Liver (tissue), 3 donors: ENCODE measurements at regions not wholly inside any gene's neighbourhood (a gene's known extent, or its start where the extent isn't known, plus 50 kb on each side); places are given as distances from the start of the nearest gene placed in this dataset.

Source experiments
- EGR1 ChIP-seq, 2 donors: IDR thresholded peaks; 2 replicates each; pipeline ENCODE4 v1.6.1; 2016 to 2018; ENCODE audit warnings: antibody characterized with exemption in 2 of 2, low read depth in 2 of 2
- FOXA1 ChIP-seq: IDR thresholded peaks from 2 replicates; pipeline ENCODE4 v1.6.1; 2016; ENCODE audit warnings: antibody characterized with exemption
- GABPA ChIP-seq, 2 donors: IDR thresholded peaks in 1 of 2; conservative IDR thresholded peaks in 1 of 2; 2 replicates each; pipeline ENCODE4 v1.6.1; 2016; ENCODE audit warnings: antibody characterized with exemption in 2 of 2, mild to moderate bottlenecking in 1 of 2, moderate library complexity in 1 of 2
- JUND ChIP-seq, 2 donors: IDR thresholded peaks; 2 replicates each; pipeline ENCODE4 v1.6.1; 2016; ENCODE audit warnings: antibody characterized with exemption in 2 of 2
- REST ChIP-seq: IDR thresholded peaks from 2 replicates; pipeline ENCODE4 v1.6.1; 2016; ENCODE audit warnings: antibody characterized with exemption, mild to moderate bottlenecking
- SP1 ChIP-seq: IDR thresholded peaks from 2 replicates; pipeline ENCODE4 v1.6.1; 2018; ENCODE audit warnings: antibody characterized with exemption, mild to moderate bottlenecking
- TF ChIP-seq, protein P1 (sequence below): fragments of 150-350 bp; IDR thresholded peaks from 2 replicates; pipeline ENCODE4 v1.5.1; 2017; ENCODE audit warnings: improper control_type of control experiment, low read depth, low read length; ENCODE audit not compliant: missing input control
- TF ChIP-seq, protein P2 (sequence below): IDR thresholded peaks from 2 replicates; pipeline ENCODE4 v1.6.1; 2016; ENCODE audit warnings: antibody characterized with exemption
- TF ChIP-seq, protein P3 (sequence below): IDR thresholded peaks from 2 replicates; pipeline ENCODE4 v1.6.1; 2016; ENCODE audit warnings: antibody characterized with exemption
- TF ChIP-seq, protein P4 (sequence below): IDR thresholded peaks from 2 replicates; pipeline ENCODE4 v1.6.1; 2016; ENCODE audit warnings: antibody characterized with exemption
- donor health status: healthy.
- donor health status: healthy.

DNA sequence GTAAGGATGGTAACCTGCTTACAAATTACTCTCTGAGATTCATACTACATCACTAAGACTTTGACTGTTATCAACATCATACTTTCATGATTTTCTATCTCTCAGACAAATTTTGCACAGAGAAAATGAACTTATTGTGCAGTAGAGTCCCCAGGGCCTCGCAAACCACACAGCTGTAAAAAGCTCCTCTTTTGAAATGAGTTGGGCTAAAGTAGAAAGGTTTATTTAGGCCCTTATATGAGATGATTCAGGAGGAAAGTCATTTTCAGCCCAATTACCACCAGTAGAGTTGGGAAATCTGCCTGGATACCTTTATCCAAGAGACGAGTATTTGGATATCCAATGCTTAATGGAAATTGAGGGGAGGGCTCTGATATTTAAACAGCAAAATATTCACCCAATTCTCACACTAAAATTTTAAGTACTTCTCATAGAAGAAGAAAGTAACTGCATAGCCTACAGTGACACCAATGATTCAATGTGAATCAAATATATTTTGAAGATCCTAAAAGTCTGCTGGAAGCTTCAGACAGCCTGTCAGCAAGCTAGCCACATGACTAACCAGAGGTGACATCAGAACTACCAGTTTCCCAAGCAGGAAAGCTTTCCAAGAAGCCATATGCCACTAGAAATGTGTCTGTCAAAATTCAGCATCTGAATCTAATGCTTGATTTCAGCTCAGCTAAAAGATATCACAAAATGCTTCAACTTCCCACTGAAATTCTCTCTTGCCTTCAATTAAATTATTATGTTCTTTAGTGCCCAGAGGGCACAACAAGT, 190.1 kb upstream of the SYT1 start:
- TF ChIP-seq, protein P1, sequence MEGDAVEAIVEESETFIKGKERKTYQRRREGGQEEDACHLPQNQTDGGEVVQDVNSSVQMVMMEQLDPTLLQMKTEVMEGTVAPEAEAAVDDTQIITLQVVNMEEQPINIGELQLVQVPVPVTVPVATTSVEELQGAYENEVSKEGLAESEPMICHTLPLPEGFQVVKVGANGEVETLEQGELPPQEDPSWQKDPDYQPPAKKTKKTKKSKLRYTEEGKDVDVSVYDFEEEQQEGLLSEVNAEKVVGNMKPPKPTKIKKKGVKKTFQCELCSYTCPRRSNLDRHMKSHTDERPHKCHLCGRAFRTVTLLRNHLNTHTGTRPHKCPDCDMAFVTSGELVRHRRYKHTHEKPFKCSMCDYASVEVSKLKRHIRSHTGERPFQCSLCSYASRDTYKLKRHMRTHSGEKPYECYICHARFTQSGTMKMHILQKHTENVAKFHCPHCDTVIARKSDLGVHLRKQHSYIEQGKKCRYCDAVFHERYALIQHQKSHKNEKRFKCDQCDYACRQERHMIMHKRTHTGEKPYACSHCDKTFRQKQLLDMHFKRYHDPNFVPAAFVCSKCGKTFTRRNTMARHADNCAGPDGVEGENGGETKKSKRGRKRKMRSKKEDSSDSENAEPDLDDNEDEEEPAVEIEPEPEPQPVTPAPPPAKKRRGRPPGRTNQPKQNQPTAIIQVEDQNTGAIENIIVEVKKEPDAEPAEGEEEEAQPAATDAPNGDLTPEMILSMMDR: no peak
- no peak for TF ChIP-seq FOXA1
- no peak for TF ChIP-seq EGR1 (IDR thresholded peaks at IDR 0.05; ENCODE audit: low read depth in 2 of 2)
- TF ChIP-seq REST: no peak
- TF ChIP-seq, protein P2, sequence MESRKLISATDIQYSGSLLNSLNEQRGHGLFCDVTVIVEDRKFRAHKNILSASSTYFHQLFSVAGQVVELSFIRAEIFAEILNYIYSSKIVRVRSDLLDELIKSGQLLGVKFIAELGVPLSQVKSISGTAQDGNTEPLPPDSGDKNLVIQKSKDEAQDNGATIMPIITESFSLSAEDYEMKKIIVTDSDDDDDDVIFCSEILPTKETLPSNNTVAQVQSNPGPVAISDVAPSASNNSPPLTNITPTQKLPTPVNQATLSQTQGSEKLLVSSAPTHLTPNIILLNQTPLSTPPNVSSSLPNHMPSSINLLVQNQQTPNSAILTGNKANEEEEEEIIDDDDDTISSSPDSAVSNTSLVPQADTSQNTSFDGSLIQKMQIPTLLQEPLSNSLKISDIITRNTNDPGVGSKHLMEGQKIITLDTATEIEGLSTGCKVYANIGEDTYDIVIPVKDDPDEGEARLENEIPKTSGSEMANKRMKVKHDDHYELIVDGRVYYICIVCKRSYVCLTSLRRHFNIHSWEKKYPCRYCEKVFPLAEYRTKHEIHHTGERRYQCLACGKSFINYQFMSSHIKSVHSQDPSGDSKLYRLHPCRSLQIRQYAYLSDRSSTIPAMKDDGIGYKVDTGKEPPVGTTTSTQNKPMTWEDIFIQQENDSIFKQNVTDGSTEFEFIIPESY: no peak
- no peak for TF ChIP-seq SP1
- TF ChIP-seq, protein P3, sequence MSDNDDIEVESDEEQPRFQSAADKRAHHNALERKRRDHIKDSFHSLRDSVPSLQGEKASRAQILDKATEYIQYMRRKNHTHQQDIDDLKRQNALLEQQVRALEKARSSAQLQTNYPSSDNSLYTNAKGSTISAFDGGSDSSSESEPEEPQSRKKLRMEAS: no peak
- TF ChIP-seq GABPA (IDR thresholded peaks at IDR 0.05 in 1 of 2, conservative IDR thresholded peaks at IDR 0.05 in 1 of 2): no peak
- TF ChIP-seq JUND (IDR thresholded peaks at IDR 0.05): no peak
- TF ChIP-seq, protein P4, sequence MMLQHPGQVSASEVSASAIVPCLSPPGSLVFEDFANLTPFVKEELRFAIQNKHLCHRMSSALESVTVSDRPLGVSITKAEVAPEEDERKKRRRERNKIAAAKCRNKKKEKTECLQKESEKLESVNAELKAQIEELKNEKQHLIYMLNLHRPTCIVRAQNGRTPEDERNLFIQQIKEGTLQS: no peak
